Fibroblast of lung (primary cell): ENCODE measurements at regions not wholly inside any gene's neighbourhood (a gene's known extent, or its start where the extent isn't known, plus 50 kb on each side); places are given as distances from the start of the nearest gene placed in this dataset.

Source experiments
- EZH2 ChIP-seq: IDR thresholded peaks from 2 replicates; pipeline ENCODE4 v1.5.1; 2012; ENCODE audit warnings: low read length, control low read depth, mild to moderate bottlenecking; ENCODE audit errors: missing control alignments
- TF ChIP-seq, protein P1 (sequence below), 2 donors: IDR thresholded peaks in 1 of 2; conservative IDR thresholded peaks in 1 of 2; 1 replicate in 1 of 2; 2 replicates in 1 of 2; pipeline ENCODE4 v1.5.1; 2011 to 2012; ENCODE audit warnings: low read length in 2 of 2, control low read depth in 1 of 2, inconsistent platforms in 1 of 2, low read depth in 1 of 2, mild to moderate bottlenecking in 1 of 2

DNA sequence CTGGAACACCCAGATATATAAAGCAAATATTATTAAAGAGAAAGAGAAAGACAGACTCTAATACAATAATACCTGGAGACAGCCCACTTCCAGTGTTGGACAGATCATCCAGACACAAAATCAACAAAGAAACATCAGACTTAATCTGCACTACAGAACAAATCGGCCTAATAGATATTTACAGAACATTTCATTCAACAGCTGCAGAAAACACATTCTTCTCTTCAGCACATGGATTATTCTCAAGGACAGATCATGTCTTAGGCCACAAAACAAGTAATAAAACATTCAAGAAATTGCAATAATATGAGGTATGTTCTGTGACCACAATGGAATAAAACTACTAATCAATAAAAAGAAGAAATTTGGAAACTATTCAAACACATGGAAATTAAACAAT is 398.3 kb upstream of the DUSP10 start:
- TF ChIP-seq, protein P1, sequence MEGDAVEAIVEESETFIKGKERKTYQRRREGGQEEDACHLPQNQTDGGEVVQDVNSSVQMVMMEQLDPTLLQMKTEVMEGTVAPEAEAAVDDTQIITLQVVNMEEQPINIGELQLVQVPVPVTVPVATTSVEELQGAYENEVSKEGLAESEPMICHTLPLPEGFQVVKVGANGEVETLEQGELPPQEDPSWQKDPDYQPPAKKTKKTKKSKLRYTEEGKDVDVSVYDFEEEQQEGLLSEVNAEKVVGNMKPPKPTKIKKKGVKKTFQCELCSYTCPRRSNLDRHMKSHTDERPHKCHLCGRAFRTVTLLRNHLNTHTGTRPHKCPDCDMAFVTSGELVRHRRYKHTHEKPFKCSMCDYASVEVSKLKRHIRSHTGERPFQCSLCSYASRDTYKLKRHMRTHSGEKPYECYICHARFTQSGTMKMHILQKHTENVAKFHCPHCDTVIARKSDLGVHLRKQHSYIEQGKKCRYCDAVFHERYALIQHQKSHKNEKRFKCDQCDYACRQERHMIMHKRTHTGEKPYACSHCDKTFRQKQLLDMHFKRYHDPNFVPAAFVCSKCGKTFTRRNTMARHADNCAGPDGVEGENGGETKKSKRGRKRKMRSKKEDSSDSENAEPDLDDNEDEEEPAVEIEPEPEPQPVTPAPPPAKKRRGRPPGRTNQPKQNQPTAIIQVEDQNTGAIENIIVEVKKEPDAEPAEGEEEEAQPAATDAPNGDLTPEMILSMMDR (conservative IDR thresholded peaks at IDR 0.05 in 1 of 2, IDR thresholded peaks at IDR 0.05 in 1 of 2; ENCODE audit: low read depth in 1 of 2, low read length in 2 of 2), result no peak
- no peak for TF ChIP-seq EZH2
